ENCODE measurements at regions not wholly inside any gene's neighbourhood (a gene's known extent, or its start where the extent isn't known, plus 50 kb on each side); places are given as distances from the start of the nearest gene placed in this dataset.

- TF ChIP-seq CTCF (IDR thresholded peaks at IDR 0.05; ENCODE audit: low read length) (no peak), EZH2 (IDR thresholded peaks at IDR 0.05; ENCODE audit: borderline replicate concordance, low read length) (no peak)
Measured at GRCh38 chr2:136223274-136223673, 105.3 kb upstream of the CXCR4 start.
